Rectal smooth muscle tissue (tissue), 1 donor: ENCODE measurements at regions not wholly inside any gene's neighbourhood (a gene's known extent, or its start where the extent isn't known, plus 50 kb on each side); places are given as distances from the start of the nearest gene placed in this dataset.

ENCODE experiments used
- H3K27ac ChIP-seq: one replicate; pipeline ENCODE4 v1.7.0; 2013; ENCODE audit warnings: low read depth, low read length, inconsistent platforms
- H3K27me3 ChIP-seq: one replicate; pipeline ENCODE4 v1.7.0; 2013; ENCODE audit warnings: low read length; ENCODE audit not compliant: control insufficient read depth, insufficient read depth
- H3K36me3 ChIP-seq: one replicate; pipeline ENCODE4 v1.7.0; 2013; ENCODE audit warnings: low read length; ENCODE audit not compliant: control insufficient read depth, insufficient read depth
- H3K4me1 ChIP-seq: one replicate; pipeline ENCODE4 v1.7.0; 2013; ENCODE audit warnings: low read length; ENCODE audit not compliant: control insufficient read depth, insufficient read depth
- H3K4me3 ChIP-seq: one replicate; pipeline ENCODE4 v1.7.0; 2013; ENCODE audit warnings: low read length
- H3K9ac ChIP-seq: one replicate; pipeline ENCODE4 v1.7.0; 2013; ENCODE audit warnings: low read length

DNA sequence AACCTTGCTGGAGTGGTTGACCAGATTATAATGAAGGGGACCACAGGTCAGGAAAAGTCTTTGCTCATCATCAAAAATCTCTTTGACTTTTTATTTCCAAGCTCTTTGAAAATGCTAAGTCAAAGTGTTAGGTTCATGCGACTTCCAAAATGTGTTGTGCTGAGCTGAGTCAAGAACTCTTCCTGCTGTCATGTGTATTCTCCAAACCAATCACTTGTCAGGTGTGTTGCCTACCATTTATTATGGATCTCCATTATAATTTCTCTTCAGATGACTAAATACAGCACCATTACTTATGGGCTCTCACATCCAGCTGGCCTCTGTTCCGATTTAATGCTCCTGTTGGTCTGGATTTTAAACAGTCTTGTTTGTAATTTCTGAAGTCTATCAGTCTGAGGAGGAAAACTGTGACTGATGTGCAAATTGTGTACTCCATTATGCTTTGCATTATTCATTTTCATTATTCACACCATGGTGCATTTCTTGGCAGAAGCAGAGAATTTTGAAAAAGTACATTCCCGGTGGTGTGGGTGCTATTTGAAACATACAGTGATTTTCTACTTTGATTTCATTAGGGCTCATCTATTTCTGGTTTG is 562.5 kb downstream of the LMO7 start:
- Histone ChIP-seq H3K36me3 (no peaks in the 10 kb centered on the region), H3K4me3 (no peak overlapping the region), H3K27ac (no peak overlapping the region), H3K27me3 (no peaks in the 10 kb centered on the region), H3K9ac (no peak overlapping the region), H3K4me1 (no peaks in the 10 kb centered on the region)

DNA sequence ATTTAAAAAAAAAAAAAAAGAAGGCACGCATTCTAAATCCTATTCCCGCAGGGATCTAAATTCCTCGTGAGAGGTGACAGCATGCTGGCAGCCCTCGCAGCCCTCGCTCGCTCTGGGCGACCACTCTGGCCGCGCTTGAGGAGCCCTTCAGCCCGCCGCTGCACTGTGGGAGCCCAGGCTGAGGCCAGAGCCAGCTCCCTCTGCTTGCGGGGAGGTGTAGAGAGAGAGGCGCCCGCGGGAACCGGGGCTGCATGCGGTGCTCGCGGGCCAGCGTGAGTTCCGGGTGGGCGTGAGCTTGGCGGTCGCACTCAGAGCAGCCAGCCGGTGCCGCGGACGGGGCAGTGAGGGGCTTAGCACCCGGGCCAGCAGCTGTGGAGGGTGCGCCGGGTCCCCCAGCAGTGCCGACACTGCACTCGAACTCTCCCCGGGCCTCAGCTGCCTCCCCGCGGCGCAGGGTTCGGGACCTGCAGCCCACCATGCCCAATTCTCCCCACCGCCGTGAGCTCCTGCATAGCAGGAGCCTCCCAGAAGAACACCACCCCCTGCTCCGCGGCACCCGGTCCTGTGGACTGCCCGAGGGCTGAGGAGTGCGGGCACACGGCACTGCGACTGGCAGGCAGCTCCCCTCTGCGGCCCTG is 553.9 kb downstream of the LMO7 start:
- no peak overlapping the region for H3K27ac ChIP-seq
- no peak overlapping the region for H3K9ac ChIP-seq
- H3K4me1 ChIP-seq, result no peaks in the 10 kb centered on the region
- no peak overlapping the region for H3K4me3 ChIP-seq
- no peaks in the 10 kb centered on the region for H3K27me3 ChIP-seq
- H3K36me3 ChIP-seq, result no peaks in the 10 kb centered on the region

DNA sequence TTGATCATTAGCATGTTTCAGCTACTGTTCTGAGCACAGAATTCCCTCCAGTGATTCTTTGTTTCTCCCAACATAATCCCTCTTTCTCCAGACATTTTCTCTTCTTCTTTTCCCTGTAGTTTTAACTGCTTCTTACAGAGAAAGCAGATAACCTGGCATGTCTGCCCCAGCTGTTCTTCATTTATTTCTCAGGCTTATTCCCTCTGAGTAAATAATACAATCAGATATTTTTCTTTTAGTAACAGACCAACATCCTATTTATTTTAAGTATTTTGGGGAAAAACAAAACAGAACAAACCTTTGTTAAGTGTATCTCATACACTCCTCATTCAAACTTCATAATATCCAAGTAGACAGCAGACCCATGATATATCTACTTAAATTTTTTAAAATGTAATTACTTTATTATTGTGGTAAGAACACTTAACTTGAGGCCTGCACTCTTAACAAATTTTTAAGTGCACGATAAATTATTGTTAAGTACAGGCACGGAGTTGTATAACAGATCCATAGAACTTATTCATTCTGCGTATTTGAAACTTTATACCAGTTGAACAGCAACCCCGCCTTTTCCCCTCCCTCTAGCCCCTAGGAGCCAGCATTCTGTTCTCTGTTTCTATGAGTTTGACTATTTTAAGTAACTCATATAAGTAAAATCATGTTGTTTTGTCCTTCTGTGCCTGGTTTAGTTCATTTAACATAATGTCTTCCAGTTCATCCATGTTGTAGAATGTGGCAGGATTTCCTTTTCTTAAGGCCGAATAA is 540.0 kb downstream of the LMO7 start:
- no peaks in the 10 kb centered on the region for H3K36me3 ChIP-seq
- no peaks in the 10 kb centered on the region for H3K27me3 ChIP-seq
- no peak overlapping the region for H3K4me3 ChIP-seq
- H3K27ac ChIP-seq, result no peak overlapping the region
- H3K4me1 ChIP-seq, result no peaks in the 10 kb centered on the region
- no peak overlapping the region for H3K9ac ChIP-seq

DNA sequence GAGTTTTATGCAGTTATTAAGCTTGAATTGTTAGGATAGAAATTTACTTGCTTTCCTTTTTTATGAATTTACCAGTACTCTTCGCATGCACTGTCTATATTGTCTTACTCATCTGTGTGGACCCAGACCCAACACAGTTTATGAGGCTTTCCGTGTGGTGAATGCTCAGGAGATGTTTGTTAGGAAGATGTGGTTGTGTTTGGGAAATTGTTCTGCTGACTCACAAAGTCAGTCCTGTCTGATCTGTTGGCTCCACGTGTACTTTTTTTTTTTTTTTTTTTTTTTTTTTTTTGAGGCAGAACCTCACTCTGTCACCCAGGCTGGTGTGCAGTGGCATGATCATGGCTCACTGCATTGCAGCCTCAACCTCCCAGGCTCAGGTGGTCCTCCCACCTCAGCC is 532.5 kb downstream of the LMO7 start:
- Histone ChIP-seq H3K4me1 (no peaks in the 10 kb centered on the region), H3K27ac (no peak overlapping the region), H3K36me3 (no peaks in the 10 kb centered on the region)

DNA sequence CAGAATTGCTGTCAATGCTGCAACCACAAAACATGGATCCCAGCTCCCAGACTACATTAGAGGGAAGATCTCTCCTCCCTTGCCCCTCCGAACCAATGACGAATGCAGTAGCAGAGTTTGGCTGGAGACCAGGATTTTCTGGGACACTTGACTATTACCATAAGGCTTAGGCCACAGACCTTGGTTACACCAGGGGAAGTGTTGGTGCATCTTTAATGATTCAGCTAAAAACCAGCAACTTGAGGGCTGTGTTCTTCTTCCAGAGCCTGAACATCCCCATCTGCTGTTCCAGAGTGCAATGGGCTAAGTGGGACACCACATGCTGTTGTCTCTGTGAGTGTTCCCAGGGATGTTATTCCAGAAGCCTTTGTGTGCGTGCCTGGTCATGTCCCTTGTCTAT is 528.2 kb downstream of the LMO7 start:
- Histone ChIP-seq H3K4me1 (no peaks in the 10 kb centered on the region), H3K36me3 (no peaks in the 10 kb centered on the region), H3K27ac (no peak overlapping the region), H3K9ac (no peak overlapping the region), H3K27me3 (no peaks in the 10 kb centered on the region), H3K4me3 (no peak overlapping the region)

More for the DNA sequence above, 532.5 kb downstream of the LMO7 start:
- Histone ChIP-seq H3K27me3 (no peaks in the 10 kb centered on the region), H3K9ac (no peak overlapping the region), H3K4me3 (no peak overlapping the region)

DNA sequence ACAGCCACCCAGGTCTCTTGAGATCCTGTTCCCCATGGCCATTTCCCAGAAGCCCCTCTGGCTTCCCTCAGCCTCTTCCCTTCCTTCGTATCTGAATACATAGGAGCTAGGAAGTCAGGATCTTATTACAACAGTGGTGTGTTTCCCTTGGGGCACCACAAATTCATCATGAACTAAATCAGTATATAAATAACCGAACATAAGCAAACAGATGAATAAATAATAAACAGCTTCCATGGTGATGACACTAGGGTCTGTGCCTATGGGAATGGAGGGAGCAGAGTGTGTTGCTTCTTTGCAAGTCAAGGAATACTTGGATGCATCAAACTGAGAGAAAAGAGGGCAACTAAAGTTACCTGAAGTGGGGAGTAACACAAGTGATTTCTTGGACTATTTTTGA is 527.6 kb downstream of the LMO7 start:
- H3K27me3 ChIP-seq, result no peaks in the 10 kb centered on the region
- no peaks in the 10 kb centered on the region for H3K36me3 ChIP-seq
- no peak overlapping the region for H3K4me3 ChIP-seq
- no peak overlapping the region for H3K27ac ChIP-seq
- H3K9ac ChIP-seq, result no peak overlapping the region
- H3K4me1 ChIP-seq, result no peaks in the 10 kb centered on the region

DNA sequence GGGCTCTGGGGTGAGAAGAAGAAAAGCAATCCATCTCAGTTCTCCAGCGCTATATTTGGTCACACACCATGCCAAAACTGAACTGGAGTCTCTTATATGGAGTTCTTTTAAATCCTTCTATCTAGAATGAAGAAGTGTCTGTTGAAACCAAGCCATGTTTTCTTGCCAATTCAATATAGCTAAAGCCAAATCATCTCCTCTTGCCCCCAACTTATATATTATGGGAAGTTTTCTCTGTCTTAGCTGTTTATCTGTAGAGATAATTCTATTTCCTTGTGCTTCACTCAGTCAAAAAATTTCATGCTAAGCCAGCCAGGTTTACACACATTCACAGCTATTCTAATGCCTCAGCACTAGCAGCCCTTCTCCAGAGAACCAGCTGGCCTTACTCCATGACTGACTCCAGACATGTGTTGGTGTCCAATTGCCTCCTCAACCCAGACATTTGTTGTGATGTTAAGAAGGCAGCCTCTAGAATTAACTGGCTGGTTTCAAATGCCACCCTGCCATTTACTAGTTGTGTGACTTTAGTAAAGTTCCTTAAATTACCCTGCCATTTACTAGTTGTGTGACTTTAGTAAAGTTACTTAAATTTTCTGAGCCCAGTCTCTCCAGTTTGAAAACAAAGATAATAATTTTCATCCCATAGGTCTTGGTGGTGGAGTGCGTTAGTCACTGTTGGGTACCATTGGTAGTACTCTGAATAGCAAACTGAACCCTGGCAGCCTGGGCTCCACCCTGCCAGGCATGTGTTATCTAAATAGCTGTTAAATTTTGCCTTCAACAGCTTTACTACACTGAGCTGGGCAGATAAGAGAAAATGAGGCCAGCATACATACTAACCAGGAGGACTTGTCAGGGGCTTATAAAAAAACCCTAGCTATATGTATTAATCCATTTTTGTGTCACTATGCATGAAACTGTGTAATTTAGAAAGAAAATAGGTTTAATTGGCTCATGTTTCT is 525.1 kb downstream of the LMO7 start:
- Histone ChIP-seq H3K27me3 (no peaks in the 10 kb centered on the region), H3K4me3 (no peak overlapping the region), H3K27ac (no peak overlapping the region), H3K9ac (no peak overlapping the region), H3K4me1 (no peaks in the 10 kb centered on the region), H3K36me3 (no peaks in the 10 kb centered on the region)

DNA sequence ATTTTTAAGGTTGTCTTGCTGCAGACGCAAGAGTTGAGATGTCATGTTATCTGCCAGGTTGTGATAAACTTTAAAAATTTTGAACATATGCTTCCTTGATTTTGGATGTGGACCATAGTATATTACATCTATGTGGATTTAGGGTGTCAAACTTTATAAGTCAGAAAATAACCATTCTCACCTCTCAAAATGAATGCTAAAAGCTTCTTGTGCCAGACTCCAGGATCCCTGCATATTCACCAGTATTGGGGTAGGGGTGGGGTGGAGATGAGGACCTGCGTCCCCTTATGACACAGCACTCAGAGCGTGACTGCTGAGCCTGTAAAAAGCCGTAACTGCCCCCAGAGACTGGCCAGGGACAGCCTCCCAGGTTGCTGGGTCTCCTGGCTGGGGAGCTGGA is 524.4 kb downstream of the LMO7 start:
- no peak overlapping the region for H3K27ac ChIP-seq
- H3K27me3 ChIP-seq, result no peaks in the 10 kb centered on the region

DNA sequence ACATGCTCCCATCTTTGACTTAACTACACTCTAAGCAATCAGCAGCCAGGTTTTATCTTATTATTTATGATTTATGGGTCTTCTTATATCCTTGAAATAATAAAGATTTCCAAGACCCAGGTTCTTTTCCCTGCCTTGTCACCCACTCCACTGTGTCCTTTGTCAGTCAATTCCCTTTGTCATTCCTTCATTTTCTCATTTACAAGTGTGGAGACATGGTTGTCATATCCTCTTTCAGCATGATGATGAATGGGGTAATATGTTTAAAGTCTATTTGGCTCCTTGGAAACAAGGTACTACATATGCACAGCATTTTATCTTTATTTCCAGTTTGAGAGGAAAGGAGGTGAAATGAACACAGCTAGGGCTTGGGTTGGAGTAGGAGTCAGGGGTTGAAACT is 521.8 kb downstream of the LMO7 start:
- H3K9ac ChIP-seq, result no peak overlapping the region
- H3K4me1 ChIP-seq, result no peaks in the 10 kb centered on the region
- H3K4me3 ChIP-seq, result no peak overlapping the region
- H3K27me3 ChIP-seq, result no peaks in the 10 kb centered on the region
- H3K36me3 ChIP-seq, result no peaks in the 10 kb centered on the region
- H3K27ac ChIP-seq, result no peak overlapping the region

More for the DNA sequence above, 524.4 kb downstream of the LMO7 start:
- H3K4me1 ChIP-seq, result no peaks in the 10 kb centered on the region
- no peaks in the 10 kb centered on the region for H3K36me3 ChIP-seq
- H3K4me3 ChIP-seq, result no peak overlapping the region
- no peak overlapping the region for H3K9ac ChIP-seq

DNA sequence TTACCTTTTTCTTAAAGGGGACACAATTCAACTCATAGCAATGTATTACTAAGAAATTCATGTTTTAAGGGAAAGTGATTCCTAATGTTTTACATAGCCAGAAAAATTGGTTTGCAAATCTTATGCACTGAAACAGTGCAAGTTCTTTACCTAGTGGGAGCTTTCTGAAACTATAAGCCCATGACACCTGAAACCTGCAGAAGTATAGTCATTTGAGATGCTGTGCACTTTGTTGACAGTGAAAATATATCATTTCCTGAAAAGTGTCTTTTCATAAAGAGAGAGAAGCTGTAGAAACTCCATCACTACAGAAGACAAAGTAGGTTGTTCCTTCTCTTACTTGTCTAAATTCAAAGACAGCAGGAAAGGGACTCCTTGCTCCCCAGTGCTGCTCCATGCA is 517.1 kb downstream of the LMO7 start:
- Histone ChIP-seq H3K27me3 (no peaks in the 10 kb centered on the region), H3K4me3 (no peak overlapping the region), H3K36me3 (no peaks in the 10 kb centered on the region)

DNA sequence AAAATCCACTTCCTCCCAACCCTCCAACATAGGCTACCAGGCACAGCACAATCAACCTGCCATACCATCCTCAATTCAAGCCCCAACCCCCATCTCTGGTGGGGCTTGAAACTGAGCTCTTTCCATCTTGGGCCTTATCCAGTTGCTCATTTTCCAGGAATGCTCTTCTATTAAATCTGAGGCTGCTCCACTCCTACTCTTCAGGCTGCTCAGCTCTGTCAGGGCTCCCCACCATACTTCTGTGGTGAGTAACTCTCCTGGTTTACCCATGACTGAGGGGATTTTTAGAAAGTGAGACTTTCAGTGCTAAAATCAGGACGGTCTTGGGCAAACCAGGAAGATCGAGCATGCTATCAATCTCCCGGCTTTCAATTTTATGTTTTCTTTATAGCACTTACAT is 512.8 kb downstream of the LMO7 start:
- Histone ChIP-seq H3K4me1 (no peaks in the 10 kb centered on the region), H3K36me3 (no peaks in the 10 kb centered on the region), H3K4me3 (no peak overlapping the region), H3K27me3 (no peaks in the 10 kb centered on the region), H3K27ac (no peak overlapping the region), H3K9ac (no peak overlapping the region)

More for the DNA sequence above, 517.1 kb downstream of the LMO7 start:
- Histone ChIP-seq H3K27ac (no peak overlapping the region), H3K4me1 (no peaks in the 10 kb centered on the region), H3K9ac (no peak overlapping the region)

DNA sequence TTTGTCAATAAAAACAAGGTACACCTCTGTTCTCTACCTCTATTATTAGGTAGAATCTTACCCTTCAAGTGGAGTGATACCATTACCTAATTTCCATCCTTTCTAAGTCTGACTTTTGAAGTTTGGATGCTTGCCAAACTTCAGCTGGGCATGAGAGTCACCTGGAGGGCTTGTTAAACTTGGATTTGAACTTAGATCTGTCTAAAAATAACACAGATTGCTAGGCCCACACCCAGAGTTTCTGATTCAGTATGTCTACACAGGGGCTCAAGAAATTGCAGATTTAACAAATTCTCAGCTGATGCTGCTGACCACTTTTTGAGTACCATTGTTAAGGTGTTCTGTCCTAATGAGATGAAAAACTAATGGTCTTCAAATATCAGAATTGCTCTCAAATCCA is 512.2 kb downstream of the LMO7 start:
- H3K27me3 ChIP-seq, result no peaks in the 10 kb centered on the region
- H3K4me1 ChIP-seq, result no peaks in the 10 kb centered on the region
- no peak overlapping the region for H3K9ac ChIP-seq
- no peaks in the 10 kb centered on the region for H3K36me3 ChIP-seq
- no peak overlapping the region for H3K4me3 ChIP-seq
- no peak overlapping the region for H3K27ac ChIP-seq
